ENCODE measurements at regions not wholly inside any gene's neighbourhood (a gene's known extent, or its start where the extent isn't known, plus 50 kb on each side); places are given as distances from the start of the nearest gene placed in this dataset.

DNA sequence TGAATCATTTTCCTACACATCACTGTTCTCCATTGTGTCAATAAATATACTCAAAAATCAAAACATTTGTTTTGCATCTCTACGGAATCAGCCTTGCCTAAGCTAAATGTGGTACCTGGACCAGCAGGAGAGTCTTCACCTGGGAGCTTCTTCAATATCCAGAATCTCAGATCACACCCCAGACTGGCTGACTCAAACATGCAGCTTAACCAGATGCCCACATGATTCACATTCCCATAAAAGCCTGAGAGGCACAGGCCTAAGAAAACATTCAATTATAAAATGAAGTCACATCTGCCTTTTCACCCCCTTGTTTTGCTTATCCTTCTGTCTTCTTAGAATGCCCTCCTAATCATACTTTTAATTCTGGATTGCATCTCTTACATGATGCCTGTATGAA is 1045.5 kb upstream of the NXPH2 start:
- Histone ChIP-seq H3K9ac (ENCODE audit: low read length) (no peak overlapping the region), H3K9me3 (ENCODE audit: control extremely low read depth in 1 of 3, control insufficient read depth in 2 of 3, insufficient read depth in 1 of 3, low read length in 2 of 3) (peaks cover 0 to 4% (median 1%) of the 10 kb centered on the region in 3 donors), H3K4me3 (ENCODE audit: control extremely low read depth in 1 of 5, extremely low read depth in 1 of 5, insufficient read depth in 1 of 5, low read depth in 2 of 5, low read length in 4 of 5) (no peak overlapping the region), H3K79me2 (ENCODE audit: control insufficient read depth, insufficient read depth, low read length) (no peaks in the 10 kb centered on the region), H2AFZ (ENCODE audit: insufficient read depth, low read depth, low read length, poor library complexity, severe bottlenecking) (no peak overlapping the region), H3K4me1 (ENCODE audit: control insufficient read depth in 2 of 2, insufficient read depth in 2 of 2, low read length in 2 of 2) (no peaks in the 10 kb centered on the region), H3K27me3 (replicated peaks in 1 of 4; ENCODE audit: control extremely low read depth in 1 of 4, control insufficient read depth in 3 of 4, insufficient read depth in 4 of 4, low read length in 3 of 4) (no peaks in the 10 kb centered on the region), H3K27ac (ENCODE audit: low read length in 2 of 2) (no peak overlapping the region), H3K36me3 (replicated peaks in 1 of 2; ENCODE audit: control extremely low read depth in 1 of 2, control insufficient read depth in 1 of 2, extremely low read depth in 1 of 2, insufficient read depth in 2 of 2, low read length in 1 of 2) (no peaks in the 10 kb centered on the region), H4K20me1 (ENCODE audit: control insufficient read depth, insufficient read depth, low read length, poor library complexity, severe bottlenecking) (no peaks in the 10 kb centered on the region), H3K4me2 (replicated peaks; ENCODE audit: low read depth, low read length, poor library complexity, severe bottlenecking) (no peak overlapping the region)
- no peak for ATAC-seq (ENCODE audit: low read depth)
- no peak for DNase-seq
- no peaks in the 10 kb centered on the region for H3K4me1 Mint-ChIP-seq
- no peak overlapping the region for H3K4me3 Mint-ChIP-seq
- intact Hi-C loops (cut with micrococcal nuclease) = no loop called here
- 88% methylated on average over 1 of the region's 1 CpG for WGBS (ENCODE audit: insufficient coverage)
- no peaks in the 10 kb centered on the region for H3K27me3 Mint-ChIP-seq
- H3K9me3 Mint-ChIP-seq (ENCODE audit: insufficient read depth) = no peaks in the 10 kb centered on the region
- no peak for TF ChIP-seq EZH2 (IDR thresholded peaks at IDR 0.05; ENCODE audit: borderline replicate concordance, insufficient read depth, low read depth, low read length, poor library complexity, severe bottlenecking)
- H3K27ac Mint-ChIP-seq = no peak overlapping the region
- ChIA-PET CTCF (no interaction called here), POLR2A (no interaction called here)

DNA sequence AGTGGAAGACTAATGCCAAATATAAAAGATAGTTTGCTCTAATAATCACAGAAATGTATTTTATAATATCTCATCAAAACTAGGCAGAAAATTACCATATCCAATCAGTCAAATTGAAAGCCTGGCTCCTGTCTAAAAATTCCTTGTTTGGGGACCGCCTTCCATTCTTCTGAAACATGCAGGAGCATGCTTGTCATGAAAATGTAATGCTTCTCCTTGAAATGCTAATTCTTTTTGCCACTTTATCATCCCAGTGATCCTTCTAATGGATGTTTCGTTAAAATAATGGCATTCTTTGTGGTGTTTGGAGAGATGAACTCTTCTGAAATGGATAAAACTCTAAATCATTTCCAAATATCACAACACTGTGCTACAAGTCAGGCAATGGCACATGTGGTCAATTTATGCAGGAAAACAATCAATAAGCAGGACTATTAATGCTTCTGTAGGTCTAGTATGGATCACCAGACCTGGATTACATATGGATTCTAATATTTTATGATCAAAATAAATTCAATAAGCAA is 1039.1 kb upstream of the NXPH2 start:
- TF ChIP-seq EZH2 (IDR thresholded peaks at IDR 0.05; ENCODE audit: borderline replicate concordance, insufficient read depth, low read depth, low read length, poor library complexity, severe bottlenecking) = no peak
- TF ChIP-seq, protein P1, sequence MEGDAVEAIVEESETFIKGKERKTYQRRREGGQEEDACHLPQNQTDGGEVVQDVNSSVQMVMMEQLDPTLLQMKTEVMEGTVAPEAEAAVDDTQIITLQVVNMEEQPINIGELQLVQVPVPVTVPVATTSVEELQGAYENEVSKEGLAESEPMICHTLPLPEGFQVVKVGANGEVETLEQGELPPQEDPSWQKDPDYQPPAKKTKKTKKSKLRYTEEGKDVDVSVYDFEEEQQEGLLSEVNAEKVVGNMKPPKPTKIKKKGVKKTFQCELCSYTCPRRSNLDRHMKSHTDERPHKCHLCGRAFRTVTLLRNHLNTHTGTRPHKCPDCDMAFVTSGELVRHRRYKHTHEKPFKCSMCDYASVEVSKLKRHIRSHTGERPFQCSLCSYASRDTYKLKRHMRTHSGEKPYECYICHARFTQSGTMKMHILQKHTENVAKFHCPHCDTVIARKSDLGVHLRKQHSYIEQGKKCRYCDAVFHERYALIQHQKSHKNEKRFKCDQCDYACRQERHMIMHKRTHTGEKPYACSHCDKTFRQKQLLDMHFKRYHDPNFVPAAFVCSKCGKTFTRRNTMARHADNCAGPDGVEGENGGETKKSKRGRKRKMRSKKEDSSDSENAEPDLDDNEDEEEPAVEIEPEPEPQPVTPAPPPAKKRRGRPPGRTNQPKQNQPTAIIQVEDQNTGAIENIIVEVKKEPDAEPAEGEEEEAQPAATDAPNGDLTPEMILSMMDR (IDR thresholded peaks at IDR 0.05) = no peak
- no peak overlapping the region for H3K9ac ChIP-seq (ENCODE audit: low read length)

More for the DNA sequence above, 1039.1 kb upstream of the NXPH2 start:
- no peak overlapping the region for H3K4me3 ChIP-seq (ENCODE audit: control extremely low read depth in 1 of 5, extremely low read depth in 1 of 5, insufficient read depth in 1 of 5, low read depth in 2 of 5, low read length in 4 of 5)
- no peaks in the 10 kb centered on the region for H3K4me1 ChIP-seq (ENCODE audit: control insufficient read depth in 2 of 2, insufficient read depth in 2 of 2, low read length in 2 of 2)
- intact Hi-C loops (cut with micrococcal nuclease) = no loop called here
- CTCF ChIA-PET = no interaction called here
- Mint-ChIP-seq H3K27me3 (no peaks in the 10 kb centered on the region), H3K27ac (no peak overlapping the region), H3K9me3 (ENCODE audit: insufficient read depth) (no peaks in the 10 kb centered on the region), H3K4me3 (no peak overlapping the region), H3K4me1 (no peaks in the 10 kb centered on the region)
- H2AFZ ChIP-seq (ENCODE audit: insufficient read depth, low read depth, low read length, poor library complexity, severe bottlenecking) = no peak overlapping the region
- no peaks in the 10 kb centered on the region for H3K36me3 ChIP-seq (replicated peaks in 1 of 2; ENCODE audit: control extremely low read depth in 1 of 2, control insufficient read depth in 1 of 2, extremely low read depth in 1 of 2, insufficient read depth in 2 of 2, low read length in 1 of 2)
- WGBS (ENCODE audit: insufficient coverage) = no CpG with 5 or more reads among the region's 2 CpGs
- H3K27ac ChIP-seq (ENCODE audit: low read length in 2 of 2) = no peak overlapping the region
- no peak for DNase-seq
- no peaks in the 10 kb centered on the region for H4K20me1 ChIP-seq (ENCODE audit: control insufficient read depth, insufficient read depth, low read length, poor library complexity, severe bottlenecking)
- no peak for ATAC-seq (ENCODE audit: low read depth)
- POLR2A ChIA-PET = no interaction called here
- peaks cover 0 to 4% (median 2%) of the 10 kb centered on the region in 3 donors for H3K9me3 ChIP-seq (ENCODE audit: control extremely low read depth in 1 of 3, control insufficient read depth in 2 of 3, insufficient read depth in 1 of 3, low read length in 2 of 3)
- no peaks in the 10 kb centered on the region for H3K27me3 ChIP-seq (replicated peaks in 1 of 4; ENCODE audit: control extremely low read depth in 1 of 4, control insufficient read depth in 3 of 4, insufficient read depth in 4 of 4, low read length in 3 of 4)
- no peaks in the 10 kb centered on the region for H3K79me2 ChIP-seq (ENCODE audit: control insufficient read depth, insufficient read depth, low read length)
- H3K4me2 ChIP-seq (replicated peaks; ENCODE audit: low read depth, low read length, poor library complexity, severe bottlenecking) = no peak overlapping the region

Data from B cell (primary cell).